GM10248 (cell line): ENCODE measurements at regions not wholly inside any gene's neighbourhood (a gene's known extent, or its start where the extent isn't known, plus 50 kb on each side); places are given as distances from the start of the nearest gene placed in this dataset.

Experiments used
- CTCF ChIA-PET: fragments of 300-600 bp; sonication (Branson Sonifier 250); formaldehyde crosslinking; extraction: SDS; loops from one replicate; lab custom pipeline; 2021; ENCODE audit warnings: antibody characterized with exemption; lab: Yijun Ruan, JAX
- POLR2A ChIA-PET: fragments of 350-650 bp; sonication (Branson Sonifier 250); formaldehyde crosslinking; extraction: SDS; loops from one replicate; lab custom pipeline; 2020; ENCODE audit warnings: antibody characterized with exemption; lab: Yijun Ruan, JAX
- DNase-seq: peaks from one replicate; pipeline ENCODE4 v3.0.0; 2012; ENCODE audit errors: extremely low spot score
- CTCF ChIP-seq: IDR thresholded peaks from 2 replicates; pipeline ENCODE4 v1.5.1; 2012; ENCODE audit warnings: mild to moderate bottlenecking, low read depth; ENCODE audit errors: extremely low read depth, missing control alignments, control extremely low read depth

- POLR2A ChIA-PET, result no interaction called here
- CTCF ChIA-PET, result no interaction called here
- no peak for TF ChIP-seq CTCF
- DNase-seq, result no peak
Measured at GRCh38 chr22:49251371-49251770, 576.3 kb downstream of the BRD1 start.

- no peak for DNase-seq
- TF ChIP-seq CTCF, result no peak
- CTCF ChIA-PET, result no interaction called here
- POLR2A ChIA-PET, result no interaction called here
Measured at GRCh38 chr22:49247194-49247924, 580.3 kb downstream of the BRD1 start.

GRCh38 chr22:49244466-49245420 is 582.9 kb downstream of the BRD1 start:
- ChIA-PET CTCF (no interaction called here), POLR2A (no interaction called here)
- TF ChIP-seq CTCF, result no peak
- DNase-seq, result no peak

- CTCF ChIA-PET, result no interaction called here
Measured at GRCh38 chr22:49243965-49244364, 583.7 kb downstream of the BRD1 start.

GRCh38 chr22:49243335-49243734 is 584.3 kb downstream of the BRD1 start:
- no peak for TF ChIP-seq CTCF
- ChIA-PET POLR2A (no interaction called here), CTCF (no interaction called here)
- DNase-seq, result no peak

More at GRCh38 chr22:49243965-49244364, 583.7 kb downstream of the BRD1 start:
- no peak for DNase-seq
- TF ChIP-seq CTCF, result no peak
- POLR2A ChIA-PET, result no interaction called here

GRCh38 chr22:49242480-49242879 is 585.2 kb downstream of the BRD1 start:
- no peak for DNase-seq
- TF ChIP-seq CTCF, result no peak
- ChIA-PET CTCF (no interaction called here), POLR2A (no interaction called here)
